ENCODE measurements at regions not wholly inside any gene's neighbourhood (a gene's known extent, or its start where the extent isn't known, plus 50 kb on each side); places are given as distances from the start of the nearest gene placed in this dataset.

DNA sequence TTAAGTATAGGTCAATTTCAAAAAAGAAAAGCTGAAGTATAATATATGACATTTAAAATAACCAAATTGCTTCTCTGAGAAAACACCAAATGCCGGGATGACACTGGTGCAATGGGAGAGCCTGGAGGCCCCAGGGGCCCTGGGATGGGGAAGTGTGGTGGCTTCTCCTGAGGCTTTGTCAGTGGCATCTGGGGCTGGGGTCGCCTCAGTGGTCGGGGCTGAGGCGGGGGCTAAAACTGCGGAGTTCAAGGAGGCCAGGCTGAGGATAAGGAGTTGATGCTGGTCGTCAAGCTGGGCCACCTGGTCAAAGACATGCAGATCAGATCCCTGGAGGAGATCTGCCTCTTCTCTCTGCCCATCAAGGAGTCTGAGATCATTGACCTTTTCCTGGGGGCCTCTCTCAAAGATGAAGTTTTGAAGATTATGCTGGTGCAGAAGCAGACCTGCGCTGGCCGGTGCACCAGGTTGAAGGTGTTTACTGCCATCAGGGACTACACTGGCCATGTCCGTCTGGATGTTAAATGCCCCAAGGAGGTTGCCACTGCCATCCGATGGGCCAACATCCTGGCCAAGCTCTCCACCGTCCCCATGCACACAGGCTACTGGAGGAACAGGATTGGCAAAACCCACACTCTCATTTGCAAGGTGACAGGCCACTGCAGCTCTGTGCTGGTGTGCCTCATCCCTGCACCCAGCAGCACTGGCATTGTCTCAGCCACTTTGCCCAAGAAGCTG lies 660.1 kb upstream of the CCDC179 start:
- no peak overlapping the region for H3K4me3 ChIP-seq (ENCODE audit: control insufficient read depth, low read depth, low read length)
- TF ChIP-seq, protein P1, sequence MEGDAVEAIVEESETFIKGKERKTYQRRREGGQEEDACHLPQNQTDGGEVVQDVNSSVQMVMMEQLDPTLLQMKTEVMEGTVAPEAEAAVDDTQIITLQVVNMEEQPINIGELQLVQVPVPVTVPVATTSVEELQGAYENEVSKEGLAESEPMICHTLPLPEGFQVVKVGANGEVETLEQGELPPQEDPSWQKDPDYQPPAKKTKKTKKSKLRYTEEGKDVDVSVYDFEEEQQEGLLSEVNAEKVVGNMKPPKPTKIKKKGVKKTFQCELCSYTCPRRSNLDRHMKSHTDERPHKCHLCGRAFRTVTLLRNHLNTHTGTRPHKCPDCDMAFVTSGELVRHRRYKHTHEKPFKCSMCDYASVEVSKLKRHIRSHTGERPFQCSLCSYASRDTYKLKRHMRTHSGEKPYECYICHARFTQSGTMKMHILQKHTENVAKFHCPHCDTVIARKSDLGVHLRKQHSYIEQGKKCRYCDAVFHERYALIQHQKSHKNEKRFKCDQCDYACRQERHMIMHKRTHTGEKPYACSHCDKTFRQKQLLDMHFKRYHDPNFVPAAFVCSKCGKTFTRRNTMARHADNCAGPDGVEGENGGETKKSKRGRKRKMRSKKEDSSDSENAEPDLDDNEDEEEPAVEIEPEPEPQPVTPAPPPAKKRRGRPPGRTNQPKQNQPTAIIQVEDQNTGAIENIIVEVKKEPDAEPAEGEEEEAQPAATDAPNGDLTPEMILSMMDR (IDR thresholded peaks at IDR 0.05; ENCODE audit: control insufficient read depth, insufficient read depth, low read depth, low read length, missing control alignments) = no peak
- DNase-seq (ENCODE audit: low read depth) = no peak

DNA sequence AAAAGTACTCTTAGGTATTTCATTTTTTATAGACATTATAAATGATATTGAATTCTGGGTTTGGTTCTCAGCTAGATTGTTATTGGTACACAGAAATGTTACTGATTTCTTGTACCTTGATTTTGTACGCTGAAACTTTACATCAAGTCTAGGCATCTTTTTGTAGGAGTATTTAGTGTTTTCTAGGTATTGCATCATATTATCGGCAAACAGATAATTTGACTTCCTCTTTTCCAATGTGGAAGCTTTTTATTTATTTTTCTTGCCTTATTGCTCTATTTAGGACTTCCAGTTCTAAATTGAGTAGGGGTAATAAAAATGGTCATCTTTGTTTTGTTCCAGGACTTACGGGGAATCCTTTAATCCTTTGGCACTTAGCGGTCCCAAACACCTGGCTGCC lies 676.6 kb upstream of the CCDC179 start:
- DNase-seq (ENCODE audit: low read depth) = no peak
- H3K4me3 ChIP-seq (ENCODE audit: control insufficient read depth, low read depth, low read length) = no peak overlapping the region
- TF ChIP-seq, protein P1 (IDR thresholded peaks at IDR 0.05; ENCODE audit: control insufficient read depth, insufficient read depth, low read depth, low read length, missing control alignments) = no peak

- no peak for DNase-seq (ENCODE audit: low read depth)
- TF ChIP-seq, protein P1 (IDR thresholded peaks at IDR 0.05; ENCODE audit: control insufficient read depth, insufficient read depth, low read depth, low read length, missing control alignments) = no peak
- H3K4me3 ChIP-seq (ENCODE audit: control insufficient read depth, low read depth, low read length) = no peak overlapping the region
Measured at GRCh38 chr11:23539556-23539955, 679.3 kb upstream of the CCDC179 start.

DNA sequence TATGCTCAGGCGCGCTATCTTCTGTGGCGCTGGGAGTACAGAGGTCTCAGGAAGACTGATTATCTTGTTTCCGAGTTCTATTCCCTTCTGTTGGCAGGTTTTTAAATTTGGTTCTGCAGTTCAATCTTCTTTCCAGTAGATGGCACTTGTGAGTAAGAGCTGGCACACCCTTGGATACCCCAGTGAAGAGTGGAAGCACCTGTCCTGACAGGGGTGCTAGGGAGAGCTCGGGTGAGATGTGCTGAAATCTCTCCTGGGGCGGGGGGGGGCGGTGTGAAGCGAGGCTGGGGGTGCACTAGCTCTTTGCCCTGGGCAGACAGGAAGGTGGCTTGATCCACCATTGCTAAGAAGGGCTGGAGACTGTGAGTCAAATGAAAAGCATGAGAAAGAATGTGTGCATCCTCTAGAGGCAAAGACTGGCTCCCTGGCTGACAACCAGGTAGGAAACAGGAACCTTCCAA lies 679.9 kb upstream of the CCDC179 start:
- TF ChIP-seq, protein P1 (IDR thresholded peaks at IDR 0.05; ENCODE audit: control insufficient read depth, insufficient read depth, low read depth, low read length, missing control alignments) = peak; percentile 71
- no peak overlapping the region for H3K4me3 ChIP-seq (ENCODE audit: control insufficient read depth, low read depth, low read length)
- no peak for DNase-seq (ENCODE audit: low read depth)

GRCh38 chr11:23542189-23542588 lies 681.9 kb upstream of the CCDC179 start:
- TF ChIP-seq, protein P1 (IDR thresholded peaks at IDR 0.05; ENCODE audit: control insufficient read depth, insufficient read depth, low read depth, low read length, missing control alignments) = no peak
- DNase-seq (ENCODE audit: low read depth) = no peak
- no peak overlapping the region for H3K4me3 ChIP-seq (ENCODE audit: control insufficient read depth, low read depth, low read length)

- TF ChIP-seq, protein P1 (IDR thresholded peaks at IDR 0.05; ENCODE audit: control insufficient read depth, insufficient read depth, low read depth, low read length, missing control alignments) = no peak
- no peak overlapping the region for H3K4me3 ChIP-seq (ENCODE audit: control insufficient read depth, low read depth, low read length)
- no peak for DNase-seq (ENCODE audit: low read depth)
Measured at GRCh38 chr11:23542816-23543215, 682.5 kb upstream of the CCDC179 start.

Measured in AG09309 (cell line).